A549 (cell line): ENCODE measurements at regions not wholly inside any gene's neighbourhood (a gene's known extent, or its start where the extent isn't known, plus 50 kb on each side); places are given as distances from the start of the nearest gene placed in this dataset.

ENCODE experiments used
- ATAC-seq, 2 experiments: fragments of 200-7000 bp in 1 of 2; fragments of >200 bp in 1 of 2; cut with Nextera tagmentation in 1 of 2; cut with Tn5 transposase in 1 of 2; 3 replicates each; pipeline versions ENCODE4 v1.8.0 to v1.9.1; 2018 to 2020; ENCODE audit warnings: mild to moderate bottlenecking in 1 of 2, moderate library complexity in 1 of 2
- CTCF ChIA-PET: fragments of 300-600 bp; sonication (Branson Sonifier 250); formaldehyde crosslinking; extraction: SDS; loops from one replicate; lab custom pipeline; 2021; ENCODE audit warnings: antibody characterized with exemption, inconsistent platforms; lab: Yijun Ruan, JAX
- POLR2A ChIA-PET: fragments of 350-600 bp; formaldehyde crosslinking; extraction: SDS; loops from one replicate; lab custom pipeline; 2021; ENCODE audit warnings: antibody characterized with exemption, inconsistent platforms; lab: Yijun Ruan, JAX
- DNase-seq, 2 experiments: peaks; one replicate each; pipeline versions ENCODE4 v3.0.0 to v3.0.0-alpha.2; 2011 to 2016; ENCODE audit warnings: low read depth in 1 of 2, low spot score in 1 of 2
- FAIRE-seq: peaks from 2 replicates; lab custom pipeline; 2011; peaks lifted over from hg19 to GRCh38; lab: Jason Lieb, UNC
- H3K27ac ChIP-seq, 2 experiments: fragments of >200 bp; sonication (Bioruptor Twin); formaldehyde crosslinking; 3 replicates each; pipeline ENCODE4 v1.5.1; 2016 to 2017
- H3K4me1 ChIP-seq: fragments of >200 bp; sonication (Bioruptor Twin); formaldehyde crosslinking; 3 replicates; pipeline ENCODE4 v1.6.1; 2016
- H3K4me2 ChIP-seq: fragments of >200 bp; sonication (Bioruptor Twin); formaldehyde crosslinking; 3 replicates; pipeline ENCODE4 v1.6.1; 2016
- H3K4me3 ChIP-seq: fragments of >200 bp; sonication (Bioruptor Twin); formaldehyde crosslinking; 3 replicates; pipeline ENCODE4 v1.5.1; 2016
- H3K9me3 ChIP-seq: fragments of >200 bp; sonication (Bioruptor Twin); formaldehyde crosslinking; 3 replicates; pipeline ENCODE4 v1.6.1; 2016
- BHLHE40 ChIP-seq: IDR thresholded peaks from 2 replicates; pipeline ENCODE4 v1.6.1; 2012; ENCODE audit warnings: low read depth, low read length, inconsistent platforms
- CBX2 ChIP-seq: fragments of 200-600 bp; sonication (generic); IDR thresholded peaks from 2 replicates; pipeline ENCODE4 v1.6.1; 2016; ENCODE audit warnings: low read depth, mild to moderate bottlenecking, borderline replicate concordance
- CBX8 ChIP-seq: fragments of 200-600 bp; sonication (generic); IDR thresholded peaks from 2 replicates; pipeline ENCODE4 v1.6.1; 2016
- CEBPB ChIP-seq, 2 experiments: fragments of >200 bp in 1 of 2; sonication (Bioruptor Twin) in 1 of 2; formaldehyde crosslinking in 1 of 2; IDR thresholded peaks; 2 replicates each; pipeline ENCODE4 v1.6.1; 2012 to 2016
- EHMT2 ChIP-seq: fragments of 200-600 bp; sonication (generic); IDR thresholded peaks from 2 replicates; pipeline ENCODE4 v1.6.1; 2016; ENCODE audit warnings: antibody characterized with exemption, low read depth, mild to moderate bottlenecking, moderate library complexity
- FOSB ChIP-seq: fragments of 250-450 bp; sonication (Bioruptor Pico); IDR thresholded peaks from 2 replicates; pipeline ENCODE4 v1.5.0; 2020; ENCODE audit warnings: mild to moderate bottlenecking, moderate library complexity
- FOSL2 ChIP-seq, 2 experiments: fragments of 450-650 bp in 1 of 2; fragments of >200 bp in 1 of 2; sonication (Bioruptor Twin) in 1 of 2; formaldehyde crosslinking; IDR thresholded peaks; 2 replicates each; pipeline versions ENCODE4 v1.5.0 to v1.6.1; 2016 to 2020; ENCODE audit warnings: mild to moderate bottlenecking in 1 of 2, moderate library complexity in 1 of 2
- HEYL ChIP-seq: fragments of 250-450 bp; sonication (Bioruptor Pico); IDR thresholded peaks from 2 replicates; pipeline ENCODE4 v1.8.0; 2021; ENCODE audit warnings: mild to moderate bottlenecking, moderate library complexity
- HOXA7 ChIP-seq: fragments of 250-450 bp; sonication (Bioruptor Pico); IDR thresholded peaks from 2 replicates; pipeline ENCODE4 v1.5.0; 2020; ENCODE audit warnings: mild to moderate bottlenecking, moderate library complexity
- JUN ChIP-seq, 2 experiments: fragments of >200 bp; sonication (Bioruptor Twin); formaldehyde crosslinking; IDR thresholded peaks; 2 replicates in 1 of 2; 3 replicates in 1 of 2; pipeline ENCODE4 v1.6.1; 2016 to 2017
- JUNB ChIP-seq: fragments of >200 bp; sonication (Bioruptor Twin); formaldehyde crosslinking; IDR thresholded peaks from 2 replicates; pipeline ENCODE4 v1.6.1; 2016
- MAZ ChIP-seq: fragments of 150-350 bp; IDR thresholded peaks from 2 replicates; pipeline ENCODE4 v1.6.1; 2014; ENCODE audit warnings: antibody characterized with exemption, low read depth, low read length, borderline replicate concordance
- NFE2L2 ChIP-seq: fragments of 150-350 bp; conservative IDR thresholded peaks from 2 replicates; pipeline ENCODE4 v1.6.1; 2014; ENCODE audit warnings: low read length
- POLR2A ChIP-seq: IDR thresholded peaks from 2 replicates; pipeline ENCODE4 v1.6.1; 2012; ENCODE audit warnings: mild to moderate bottlenecking, low read length
- RAD21 ChIP-seq, 2 experiments: fragments of >200 bp in 1 of 2; sonication (Bioruptor Twin) in 1 of 2; formaldehyde crosslinking in 1 of 2; IDR thresholded peaks in 1 of 2; conservative IDR thresholded peaks in 1 of 2; 2 replicates in 1 of 2; 3 replicates in 1 of 2; pipeline ENCODE4 v1.6.1; 2012 to 2018; ENCODE audit warnings: inconsistent platforms in 1 of 2
- SREBF2 ChIP-seq: fragments of 450-650 bp; IDR thresholded peaks from 2 replicates; pipeline ENCODE4 v1.6.1; 2014; ENCODE audit warnings: mild to moderate bottlenecking, moderate library complexity
- TFCP2L1 ChIP-seq: fragments of 250-450 bp; sonication (Bioruptor Pico); IDR thresholded peaks from 2 replicates; pipeline ENCODE4 v1.5.0; 2021; ENCODE audit warnings: mild to moderate bottlenecking
- ZC3H11A ChIP-seq: fragments of 450-650 bp; IDR thresholded peaks from 2 replicates; pipeline ENCODE4 v1.6.1; 2014; ENCODE audit warnings: antibody characterized with exemption, mild to moderate bottlenecking
- ZSCAN20 ChIP-seq: fragments of 250-450 bp; sonication (Bioruptor Pico); IDR thresholded peaks from 2 replicates; pipeline ENCODE4 v1.8.0; 2022; ENCODE audit warnings: mild to moderate bottlenecking, moderate library complexity
- WGBS: methylation state at CpG from one replicate; pipeline ENCODE4 v1.1.6; 2017; ENCODE audit errors: missing lambda C conversion rate; 5-methylcytosine and 5-hydroxymethylcytosine counted together
- TF ChIP-seq, protein P1 (sequence below): fragments of >200 bp; sonication (Bioruptor Twin); formaldehyde crosslinking; IDR thresholded peaks from 2 replicates; pipeline ENCODE4 v1.6.1; 2016
- TF ChIP-seq, protein P2 (sequence below): fragments of 250-450 bp; sonication (Bioruptor Pico); IDR thresholded peaks from 2 replicates; pipeline ENCODE4 v1.5.0; 2021; ENCODE audit warnings: mild to moderate bottlenecking, moderate library complexity, borderline replicate concordance
- TF ChIP-seq, protein P3 (sequence below): fragments of 450-650 bp; IDR thresholded peaks from 2 replicates; pipeline ENCODE4 v1.6.1; 2014; ENCODE audit warnings: antibody characterized with exemption
- TF ChIP-seq, protein P4 (sequence below): fragments of 150-350 bp; IDR thresholded peaks from 2 replicates; pipeline ENCODE4 v1.6.1; 2014; ENCODE audit warnings: low read depth, mild to moderate bottlenecking, low read length
- TF ChIP-seq, protein P5 (sequence below): IDR thresholded peaks from 2 replicates; pipeline ENCODE4 v1.6.1; 2012

DNA sequence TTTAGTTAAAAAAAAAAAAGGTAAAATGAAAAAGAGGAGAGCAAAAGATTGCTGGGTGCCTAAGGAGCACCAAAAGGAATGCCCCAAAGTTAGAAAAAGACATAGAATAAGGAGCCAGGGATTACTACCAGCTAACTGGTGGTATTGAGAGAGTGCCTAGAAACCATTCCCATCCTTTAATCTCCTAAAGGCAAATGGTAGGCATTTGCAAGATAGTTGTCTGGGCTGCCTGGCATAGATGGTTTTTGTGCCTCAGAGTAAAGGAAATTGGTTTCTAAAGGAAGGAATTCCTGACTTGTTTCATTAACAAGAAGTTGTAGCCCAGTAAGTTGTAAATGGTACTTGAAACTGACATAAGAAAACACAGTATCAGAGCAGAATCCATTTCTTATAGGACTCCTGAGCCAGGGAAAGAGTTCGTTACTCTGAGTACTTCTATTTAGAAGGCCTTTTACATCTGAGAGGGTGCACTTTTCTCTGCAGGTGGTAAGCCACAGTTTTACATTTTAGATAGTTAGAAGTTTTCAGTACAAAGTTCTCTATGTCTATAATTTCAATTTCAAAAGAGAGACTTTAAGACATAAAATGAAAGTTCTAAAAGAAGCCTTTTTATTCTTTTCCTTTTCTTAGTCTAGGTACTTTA lies 92.6 kb downstream of the OLFM4 start:
- Histone ChIP-seq H3K4me2 (no peak overlapping the region), H3K4me3 (no peak overlapping the region), H3K9me3 (no peaks in the 10 kb centered on the region), H3K4me1 (no peaks in the 10 kb centered on the region), H3K27ac (no peak overlapping the region)
- ATAC-seq: no peak
- no peak for DNase-seq
- ChIA-PET CTCF (no interaction called here), POLR2A (no interaction called here)
- no peak for FAIRE-seq
- TF ChIP-seq FOSL2 (IDR thresholded peaks at IDR 0.05) (no peak), FOSL2 (CRISPR knock-in tag; IDR thresholded peaks at IDR 0.05) (no peak), BHLHE40 (no peak), FOSB (no peak), CBX8 (no peak), SREBF2 (no peak), ZC3H11A (no peak), JUN (IDR thresholded peaks at IDR 0.05) (no peak), JUNB (no peak), TFCP2L1 (no peak), HOXA7 (CRISPR knock-in tag) (no peak)
- TF ChIP-seq, protein P1, sequence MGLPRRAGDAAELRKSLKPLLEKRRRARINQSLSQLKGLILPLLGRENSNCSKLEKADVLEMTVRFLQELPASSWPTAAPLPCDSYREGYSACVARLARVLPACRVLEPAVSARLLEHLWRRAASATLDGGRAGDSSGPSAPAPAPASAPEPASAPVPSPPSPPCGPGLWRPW: no peak
- TF ChIP-seq, protein P2, sequence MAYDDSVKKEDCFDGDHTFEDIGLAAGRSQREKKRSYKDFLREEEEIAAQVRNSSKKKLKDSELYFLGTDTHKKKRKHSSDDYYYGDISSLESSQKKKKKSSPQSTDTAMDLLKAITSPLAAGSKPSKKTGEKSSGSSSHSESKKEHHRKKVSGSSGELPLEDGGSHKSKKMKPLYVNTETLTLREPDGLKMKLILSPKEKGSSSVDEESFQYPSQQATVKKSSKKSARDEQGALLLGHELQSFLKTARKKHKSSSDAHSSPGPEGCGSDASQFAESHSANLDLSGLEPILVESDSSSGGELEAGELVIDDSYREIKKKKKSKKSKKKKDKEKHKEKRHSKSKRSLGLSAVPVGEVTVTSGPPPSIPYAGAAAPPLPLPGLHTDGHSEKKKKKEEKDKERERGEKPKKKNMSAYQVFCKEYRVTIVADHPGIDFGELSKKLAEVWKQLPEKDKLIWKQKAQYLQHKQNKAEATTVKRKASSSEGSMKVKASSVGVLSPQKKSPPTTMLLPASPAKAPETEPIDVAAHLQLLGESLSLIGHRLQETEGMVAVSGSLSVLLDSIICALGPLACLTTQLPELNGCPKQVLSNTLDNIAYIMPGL: no peak
- WGBS: 6% methylated on average over 1 of the region's 1 CpG

DNA sequence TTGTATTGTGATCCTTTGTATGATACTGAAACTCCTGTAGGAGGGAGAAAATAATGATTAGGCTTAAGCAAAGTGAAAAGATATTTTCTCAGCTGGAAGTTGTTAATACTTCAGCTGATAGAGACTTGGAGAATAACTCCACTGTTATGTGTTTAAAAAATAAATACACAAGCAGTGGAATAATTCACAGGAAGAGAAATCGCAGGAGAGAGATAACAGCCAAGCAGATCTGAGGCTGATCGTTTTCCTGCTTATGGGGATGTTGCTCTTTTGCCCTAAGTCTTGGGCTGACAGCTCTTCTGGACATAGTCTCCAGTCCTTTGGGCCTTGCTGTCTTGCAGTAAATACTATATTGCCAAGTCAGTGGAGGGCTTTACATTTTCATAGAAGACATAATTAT lies 93.3 kb downstream of the OLFM4 start:
- DNase-seq (no peak), FAIRE-seq (no peak), ATAC-seq (no peak)
- Histone ChIP-seq H3K4me1 (no peaks in the 10 kb centered on the region), H3K4me3 (no peak overlapping the region), H3K9me3 (no peaks in the 10 kb centered on the region)
- POLR2A ChIA-PET: no interaction called here
- 26% methylated on average over 2 of the region's 2 CpGs for WGBS
- CTCF ChIA-PET: no interaction called here
- TF ChIP-seq ZSCAN20 (CRISPR knock-in tag) (no peak), BHLHE40 (no peak), FOSB (no peak), EHMT2 (no peak), NFE2L2 (no peak)
- TF ChIP-seq, protein P3, sequence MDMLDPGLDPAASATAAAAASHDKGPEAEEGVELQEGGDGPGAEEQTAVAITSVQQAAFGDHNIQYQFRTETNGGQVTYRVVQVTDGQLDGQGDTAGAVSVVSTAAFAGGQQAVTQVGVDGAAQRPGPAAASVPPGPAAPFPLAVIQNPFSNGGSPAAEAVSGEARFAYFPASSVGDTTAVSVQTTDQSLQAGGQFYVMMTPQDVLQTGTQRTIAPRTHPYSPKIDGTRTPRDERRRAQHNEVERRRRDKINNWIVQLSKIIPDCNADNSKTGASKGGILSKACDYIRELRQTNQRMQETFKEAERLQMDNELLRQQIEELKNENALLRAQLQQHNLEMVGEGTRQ: no peak
- TF ChIP-seq, protein P4, sequence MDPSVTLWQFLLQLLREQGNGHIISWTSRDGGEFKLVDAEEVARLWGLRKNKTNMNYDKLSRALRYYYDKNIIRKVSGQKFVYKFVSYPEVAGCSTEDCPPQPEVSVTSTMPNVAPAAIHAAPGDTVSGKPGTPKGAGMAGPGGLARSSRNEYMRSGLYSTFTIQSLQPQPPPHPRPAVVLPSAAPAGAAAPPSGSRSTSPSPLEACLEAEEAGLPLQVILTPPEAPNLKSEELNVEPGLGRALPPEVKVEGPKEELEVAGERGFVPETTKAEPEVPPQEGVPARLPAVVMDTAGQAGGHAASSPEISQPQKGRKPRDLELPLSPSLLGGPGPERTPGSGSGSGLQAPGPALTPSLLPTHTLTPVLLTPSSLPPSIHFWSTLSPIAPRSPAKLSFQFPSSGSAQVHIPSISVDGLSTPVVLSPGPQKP: no peak
- TF ChIP-seq, all 56 proteins: peak for 0
- no peak overlapping the region for H3K27ac ChIP-seq
- H3K4me2 ChIP-seq: no peak overlapping the region

DNA sequence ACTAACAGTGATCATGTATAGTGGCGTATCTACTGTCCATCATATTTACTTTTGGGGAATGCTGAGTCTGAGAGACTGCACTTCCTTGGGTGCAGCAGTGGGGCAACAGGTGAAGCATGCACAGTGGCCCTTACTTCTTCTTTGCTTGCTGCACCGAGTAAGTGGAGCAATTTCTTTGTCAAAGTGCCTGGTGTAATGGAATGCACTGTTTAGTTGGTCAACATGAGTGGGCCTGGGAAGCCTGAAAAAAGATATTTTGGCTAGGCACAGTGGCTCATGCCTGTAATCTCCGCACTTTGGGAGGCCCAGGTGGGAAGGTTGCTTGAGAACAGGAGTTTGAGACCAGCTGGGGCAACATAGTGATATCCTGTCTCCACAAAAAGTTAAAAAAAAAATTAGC lies 94.9 kb downstream of the OLFM4 start:
- TF ChIP-seq, protein P5, sequence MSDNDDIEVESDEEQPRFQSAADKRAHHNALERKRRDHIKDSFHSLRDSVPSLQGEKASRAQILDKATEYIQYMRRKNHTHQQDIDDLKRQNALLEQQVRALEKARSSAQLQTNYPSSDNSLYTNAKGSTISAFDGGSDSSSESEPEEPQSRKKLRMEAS: no peak
- TF ChIP-seq RAD21 (conservative IDR thresholded peaks at IDR 0.05 in 1 of 2, IDR thresholded peaks at IDR 0.05 in 1 of 2): no peak
- no peak for TF ChIP-seq HEYL (CRISPR knock-in tag)
- no peak for TF ChIP-seq POLR2A
- no peak for TF ChIP-seq CEBPB (IDR thresholded peaks at IDR 0.05)
- no peak for TF ChIP-seq EHMT2
- TF ChIP-seq MAZ: no peak
- TF ChIP-seq FOSB: no peak
- no peak for TF ChIP-seq CBX2
- TF ChIP-seq ZSCAN20 (CRISPR knock-in tag): no peak
- 24% methylated on average over 3 of the region's 3 CpGs for WGBS
- Histone ChIP-seq H3K27ac (no peak overlapping the region), H3K4me3 (no peak overlapping the region), H3K4me2 (no peak overlapping the region), H3K4me1 (no peaks in the 10 kb centered on the region), H3K9me3 (no peaks in the 10 kb centered on the region)
- FAIRE-seq (no peak), ATAC-seq (no peak), DNase-seq (no peak)
- ChIA-PET POLR2A (no interaction called here), CTCF (no interaction called here)
